HFFc6 (cell line): ENCODE measurements at regions not wholly inside any gene's neighbourhood (a gene's known extent, or its start where the extent isn't known, plus 50 kb on each side); places are given as distances from the start of the nearest gene placed in this dataset.

ENCODE experiments used
- DNase-seq: peaks from one replicate; pipeline ENCODE4 v3.0.0-alpha.2; 2018
- H3K27ac Mint-ChIP-seq: 2 replicates; pipeline ENCODE4 v1.8.0; 2020; ENCODE audit warnings: mild to moderate bottlenecking, mixed read lengths
- H3K27me3 Mint-ChIP-seq: 2 replicates; pipeline ENCODE4 v1.8.0; 2021; ENCODE audit warnings: mild to moderate bottlenecking, moderate library complexity, mixed read lengths; ENCODE audit not compliant: insufficient read depth
- H3K36me3 Mint-ChIP-seq: 2 replicates; pipeline ENCODE4 v1.8.0; 2021; ENCODE audit warnings: low read depth, mixed read lengths
- H3K4me1 Mint-ChIP-seq: 2 replicates; pipeline ENCODE4 v1.8.0; 2020; ENCODE audit warnings: low read depth, mixed read lengths
- H3K4me3 Mint-ChIP-seq: 2 replicates; pipeline ENCODE4 v1.8.0; 2020; ENCODE audit warnings: mild to moderate bottlenecking, moderate library complexity, mixed read lengths
- H3K9me3 Mint-ChIP-seq: 2 replicates; pipeline ENCODE4 v1.8.0; 2020; ENCODE audit warnings: mild to moderate bottlenecking, mixed read lengths
- CTCF ChIP-seq: fragments of 200-600 bp; sonication (generic); IDR thresholded peaks from 2 replicates; pipeline ENCODE4 v1.5.0; 2021; ENCODE audit warnings: antibody characterized with exemption, mild to moderate bottlenecking

- TF ChIP-seq CTCF, result no peak
- no peaks in the 10 kb centered on the region for H3K4me1 Mint-ChIP-seq
These were observed 687.3 kb upstream of the ACTRT1 start for GRCh38 chrX:128739539-128739938.

GRCh38 chrX:128728943-128729342 lies 676.7 kb upstream of the ACTRT1 start:
- peaks cover 15% of the 10 kb centered on the region; the same call in 1 of the 2 replicates for H3K9me3 Mint-ChIP-seq
- H3K27ac Mint-ChIP-seq, result no peak overlapping the region
- no peak overlapping the region for H3K4me3 Mint-ChIP-seq
- no peak for TF ChIP-seq CTCF
- H3K27me3 Mint-ChIP-seq, result peaks cover 3% of the 10 kb centered on the region; the same call in 1 of the 2 replicates
- H3K36me3 Mint-ChIP-seq, result no peaks in the 10 kb centered on the region; the same call in 1 of the 2 replicates
- no peak for DNase-seq
- no peaks in the 10 kb centered on the region for H3K4me1 Mint-ChIP-seq

More at GRCh38 chrX:128739539-128739938, 687.3 kb upstream of the ACTRT1 start:
- H3K4me3 Mint-ChIP-seq, result no peak overlapping the region
- DNase-seq, result no peak
- no peak overlapping the region for H3K27ac Mint-ChIP-seq
- H3K27me3 Mint-ChIP-seq, result no peaks in the 10 kb centered on the region
- H3K9me3 Mint-ChIP-seq, result peaks cover 5% of the 10 kb centered on the region; the same call in 1 of the 2 replicates
- no peaks in the 10 kb centered on the region for H3K36me3 Mint-ChIP-seq

GRCh38 chrX:128717635-128718578 lies 665.7 kb upstream of the ACTRT1 start:
- H3K27ac Mint-ChIP-seq, result no peak overlapping the region
- no peaks in the 10 kb centered on the region for H3K4me1 Mint-ChIP-seq
- no peaks in the 10 kb centered on the region for H3K27me3 Mint-ChIP-seq
- no peak for DNase-seq
- peaks cover 5% of the 10 kb centered on the region; the same call in 1 of the 2 replicates for H3K9me3 Mint-ChIP-seq
- H3K36me3 Mint-ChIP-seq, result no peaks in the 10 kb centered on the region
- no peak overlapping the region for H3K4me3 Mint-ChIP-seq
- TF ChIP-seq CTCF, result no peak

GRCh38 chrX:128714425-128714824 lies 662.2 kb upstream of the ACTRT1 start:
- Mint-ChIP-seq H3K9me3 (no peaks in the 10 kb centered on the region; the same call in 1 of the 2 replicates), H3K4me3 (no peak overlapping the region), H3K27ac (no peak overlapping the region), H3K4me1 (no peaks in the 10 kb centered on the region), H3K27me3 (no peaks in the 10 kb centered on the region), H3K36me3 (no peaks in the 10 kb centered on the region)
- no peak for DNase-seq
- no peak for TF ChIP-seq CTCF

- Mint-ChIP-seq H3K4me1 (no peaks in the 10 kb centered on the region), H3K36me3 (no peaks in the 10 kb centered on the region), H3K4me3 (no peak overlapping the region), H3K27me3 (no peaks in the 10 kb centered on the region), H3K9me3 (no peaks in the 10 kb centered on the region; the same call in none of the 2 replicates), H3K27ac (no peak overlapping the region)
- DNase-seq, result no peak
- TF ChIP-seq CTCF, result no peak
These were observed 647.6 kb upstream of the ACTRT1 start for GRCh38 chrX:128699716-128700285.
